IMR-90 (cell line): ENCODE measurements at regions not wholly inside any gene's neighbourhood (a gene's known extent, or its start where the extent isn't known, plus 50 kb on each side); places are given as distances from the start of the nearest gene placed in this dataset.

Source experiments
- ATAC-seq: fragments of 200-7000 bp; cut with Tn5 transposase; 2 replicates; pipeline ENCODE4 v1.9.1; 2020; ENCODE audit warnings: low read depth, mild to moderate bottlenecking, moderate library complexity
- BruUV-seq: library from RNA; stranded (reverse); fragments of 400-500 nt; replicated peaks from 2 replicates; lab custom pipeline; 2021; lab: Mats Ljungman, UMichigan
- CTCF ChIA-PET: fragments of 300-600 bp; formaldehyde crosslinking; extraction: SDS; loops from one replicate; lab custom pipeline; 2021; ENCODE audit warnings: antibody characterized with exemption; lab: Yijun Ruan, JAX
- POLR2A ChIA-PET: fragments of 300-600 bp; sonication (Branson Sonifier 250); formaldehyde crosslinking; loops from one replicate; lab custom pipeline; 2022; ENCODE audit warnings: antibody characterized with exemption; ENCODE audit not compliant: unreplicated experiment; lab: Charles Lee
- DNase-seq: peaks from one replicate; pipeline ENCODE4 v3.0.0; 2013
- H2AFZ ChIP-seq: replicated peaks from 2 replicates; pipeline ENCODE3; 2013; ENCODE audit warnings: low read length, mild to moderate bottlenecking; ENCODE audit not compliant: poor library complexity
- H2AK5ac ChIP-seq: 2 replicates; pipeline ENCODE4 v1.6.1; 2013; ENCODE audit warnings: low read depth, low read length, inconsistent platforms
- H2AK9ac ChIP-seq: replicated peaks from 2 replicates; pipeline ENCODE3; 2013; ENCODE audit warnings: mild to moderate bottlenecking, low read depth, low read length, moderate library complexity; ENCODE audit not compliant: poor library complexity
- H2BK120ac ChIP-seq: 2 replicates; pipeline ENCODE4 v1.6.1; 2013; ENCODE audit warnings: low read depth, low read length, inconsistent platforms
- H2BK15ac ChIP-seq: 3 replicates; pipeline ENCODE4 v1.6.1; 2013; ENCODE audit warnings: low read depth, low read length, inconsistent platforms
- H2BK20ac ChIP-seq: 2 replicates; pipeline ENCODE4 v1.6.1; 2013; ENCODE audit warnings: low read depth, mild to moderate bottlenecking, inconsistent platforms, low read length, moderate library complexity
- H2BK5ac ChIP-seq: 2 replicates; pipeline ENCODE4 v1.6.1; 2013; ENCODE audit warnings: mild to moderate bottlenecking, low read depth, low read length, inconsistent platforms; ENCODE audit not compliant: poor library complexity, severe bottlenecking
- H3K14ac ChIP-seq: replicated peaks from 2 replicates; pipeline ENCODE4 v1.6.1; 2013; ENCODE audit warnings: low read depth, low read length, inconsistent platforms
- H3K18ac ChIP-seq: 2 replicates; pipeline ENCODE4 v1.6.1; 2013; ENCODE audit warnings: low read depth, low read length, control low read depth
- H3K23ac ChIP-seq: 2 replicates; pipeline ENCODE4 v1.6.1; 2013; ENCODE audit warnings: low read depth, low read length, inconsistent platforms
- H3K27ac ChIP-seq: 2 replicates; pipeline ENCODE4 v1.5.1; 2013; ENCODE audit warnings: mild to moderate bottlenecking, control low read depth, low read length; ENCODE audit not compliant: insufficient read depth
- H3K27me3 ChIP-seq: 2 replicates; pipeline ENCODE4 v1.6.1; 2013; ENCODE audit warnings: low read length; ENCODE audit not compliant: control insufficient read depth, insufficient read depth
- H3K36me3 ChIP-seq: 2 replicates; pipeline ENCODE4 v1.6.1; 2013; ENCODE audit warnings: low read length, mixed read lengths; ENCODE audit not compliant: control insufficient read depth, insufficient read depth
- H3K4ac ChIP-seq: 2 replicates; pipeline ENCODE4 v1.6.1; 2013; ENCODE audit warnings: low read depth, low read length, inconsistent platforms
- H3K4me1 ChIP-seq: 2 replicates; pipeline ENCODE4 v1.6.1; 2013; ENCODE audit warnings: low read length, mixed read lengths; ENCODE audit not compliant: control insufficient read depth, insufficient read depth
- H3K4me2 ChIP-seq: 2 replicates; pipeline ENCODE4 v1.6.1; 2013; ENCODE audit warnings: low read depth, mild to moderate bottlenecking, control low read depth, low read length, moderate library complexity
- H3K4me3 ChIP-seq: 2 replicates; pipeline ENCODE4 v1.5.1; 2013; ENCODE audit warnings: low read depth, mild to moderate bottlenecking, control low read depth, low read length, moderate library complexity; ENCODE audit not compliant: insufficient read depth
- H3K56ac ChIP-seq: 2 replicates; pipeline ENCODE4 v1.6.1; 2013; ENCODE audit warnings: low read length, inconsistent platforms; ENCODE audit not compliant: insufficient read depth; ENCODE audit errors: extremely low read depth
- H3K79me1 ChIP-seq, 2 experiments: 2 replicates each; pipeline ENCODE4 v1.6.1; 2013; ENCODE audit warnings: low read length in 2 of 2, inconsistent platforms in 1 of 2, low read depth in 1 of 2
- H3K9ac ChIP-seq: 2 replicates; pipeline ENCODE4 v1.6.1; 2013; ENCODE audit warnings: low read depth, low read length, control low read depth
- H3K9me1 ChIP-seq: 2 replicates; pipeline ENCODE4 v1.6.1; 2013; ENCODE audit warnings: low read length, inconsistent platforms; ENCODE audit not compliant: insufficient read depth
- H3K9me3 ChIP-seq: 2 replicates; pipeline ENCODE4 v1.6.1; 2013; ENCODE audit warnings: low read length; ENCODE audit not compliant: control insufficient read depth, insufficient read depth
- H4K20me1 ChIP-seq: 2 replicates; pipeline ENCODE4 v1.6.1; 2013; ENCODE audit warnings: low read length, inconsistent platforms; ENCODE audit not compliant: insufficient read depth
- H4K5ac ChIP-seq: 2 replicates; pipeline ENCODE4 v1.6.1; 2013; ENCODE audit warnings: mild to moderate bottlenecking, low read depth, low read length, control low read depth
- H4K8ac ChIP-seq, 2 experiments: 2 replicates each; pipeline ENCODE4 v1.6.1; 2013; ENCODE audit warnings: low read depth in 2 of 2, low read length in 2 of 2, control low read depth in 1 of 2, inconsistent platforms in 1 of 2
- H4K91ac ChIP-seq: 2 replicates; pipeline ENCODE4 v1.6.1; 2013; ENCODE audit warnings: low read depth, low read length, inconsistent platforms; ENCODE audit not compliant: insufficient read depth
- BHLHE40 ChIP-seq: fragments of 150-350 bp; IDR thresholded peaks from 2 replicates; pipeline ENCODE4 v1.6.1; 2016; ENCODE audit warnings: mild to moderate bottlenecking, low read depth, low read length
- CEBPB ChIP-seq: IDR thresholded peaks from 2 replicates; pipeline ENCODE4 v1.6.1; 2012; ENCODE audit warnings: low read depth, low read length, improper control_type of control experiment
- CHD1 ChIP-seq: IDR thresholded peaks from 2 replicates; pipeline ENCODE4 v1.6.1; 2012; ENCODE audit warnings: low read depth, low read length, improper control_type of control experiment
- ELK1 ChIP-seq: fragments of 150-350 bp; IDR thresholded peaks from 2 replicates; pipeline ENCODE4 v1.6.1; 2016; ENCODE audit warnings: low read depth, mild to moderate bottlenecking, low read length, moderate library complexity, borderline replicate concordance
- FOS ChIP-seq: fragments of 150-350 bp; IDR thresholded peaks from 2 replicates; pipeline ENCODE4 v1.6.1; 2016; ENCODE audit warnings: low read depth, low read length
- MAFK ChIP-seq: IDR thresholded peaks from 2 replicates; pipeline ENCODE4 v1.6.1; 2012; ENCODE audit warnings: low read depth, low read length, improper control_type of control experiment
- MAZ ChIP-seq: IDR thresholded peaks from 2 replicates; pipeline ENCODE4 v1.6.1; 2012; ENCODE audit warnings: low read depth, mild to moderate bottlenecking, low read length, improper control_type of control experiment, moderate library complexity, borderline replicate concordance
- MXI1 ChIP-seq: IDR thresholded peaks from 2 replicates; pipeline ENCODE4 v1.6.1; 2012; ENCODE audit warnings: low read depth, mild to moderate bottlenecking, low read length, moderate library complexity, borderline replicate concordance
- NFE2L2 ChIP-seq: fragments of 150-350 bp; IDR thresholded peaks from 2 replicates; pipeline ENCODE4 v1.6.1; 2016; ENCODE audit warnings: low read depth, mild to moderate bottlenecking, low read length
- POLR2A ChIP-seq: IDR thresholded peaks from 2 replicates; pipeline ENCODE4 v1.6.1; 2012; ENCODE audit warnings: mild to moderate bottlenecking, low read depth, low read length
- RCOR1 ChIP-seq: IDR thresholded peaks from 2 replicates; pipeline ENCODE4 v1.6.1; 2012; ENCODE audit warnings: mild to moderate bottlenecking, low read length, improper control_type of control experiment; ENCODE audit not compliant: insufficient replicate concordance
- RFX5 ChIP-seq: IDR thresholded peaks from 2 replicates; pipeline ENCODE4 v1.8.0; 2012; ENCODE audit warnings: low read depth, mild to moderate bottlenecking, low read length, moderate library complexity
- SMC3 ChIP-seq: fragments of 150-350 bp; IDR thresholded peaks from 2 replicates; pipeline ENCODE4 v1.6.1; 2016; ENCODE audit warnings: low read depth, mild to moderate bottlenecking, antibody characterized with exemption, low read length, moderate library complexity
- USF2 ChIP-seq: fragments of 150-350 bp; IDR thresholded peaks from 2 replicates; pipeline ENCODE4 v1.6.1; 2017; ENCODE audit warnings: mild to moderate bottlenecking, antibody characterized with exemption, low read length, low read depth
- WGBS, 2 experiments: methylation state at CpG; one replicate each; pipeline versions ENCODE4 v1.1.5 to v1.1.7; 2013; ENCODE audit warnings: missing lambda C conversion rate in 2 of 2; ENCODE audit not compliant: insufficient read length in 1 of 2; ENCODE audit errors: extremely low coverage in 2 of 2; 5-methylcytosine and 5-hydroxymethylcytosine counted together
- dilution Hi-C: fragments of 300-500 bp; cut with HindIII; formaldehyde crosslinking; loops from one replicate; pipeline ENCODE4 v1.14.3; 2018; ENCODE audit warnings: low sequenced_read_pairs; ENCODE audit not compliant: unreplicated experiment
- in situ Hi-C: fragments of 300-500 bp; cut with MboI; formaldehyde crosslinking; loops from 3 replicates; pipeline ENCODE4 v1.14.3; 2019; ENCODE audit warnings: low sequenced_read_pairs, inconsistent platforms, mixed read lengths
- intact Hi-C: fragments of 100-400 bp; cut with micrococcal nuclease; formaldehyde crosslinking; loops from 2 replicates; pipeline ENCODE4 v1.10.0; 2022

GRCh38 chr2:83944191-83944590, 514.9 kb downstream of the SUCLG1 start:
- no peak overlapping the region for H3K23ac ChIP-seq
- no peaks in the 10 kb centered on the region for H4K20me1 ChIP-seq
- H2BK120ac ChIP-seq: no peak overlapping the region
- no peaks in the 10 kb centered on the region for H3K36me3 ChIP-seq
- no peak overlapping the region for H2BK20ac ChIP-seq
- no peak overlapping the region for H3K9ac ChIP-seq
- intact Hi-C loops: no loop called here
- no peaks in the 10 kb centered on the region for H3K79me1 ChIP-seq
- H2AFZ ChIP-seq: no peak overlapping the region
- BruUV-seq: no TSS peak
- no peak overlapping the region for H4K8ac ChIP-seq
- in situ Hi-C loops: no loop called here
- no peak overlapping the region for H3K4me3 ChIP-seq
- dilution Hi-C loops: no loop called here
- H3K18ac ChIP-seq: no peak overlapping the region
- H3K56ac ChIP-seq: no peak overlapping the region
- no peak overlapping the region for H3K27ac ChIP-seq
- no peak overlapping the region for H3K4ac ChIP-seq
- no peak overlapping the region for H3K14ac ChIP-seq
- no peak for ATAC-seq
- H3K4me1 ChIP-seq: no peaks in the 10 kb centered on the region
- H2BK15ac ChIP-seq: no peak overlapping the region
- no CpG with 5 or more reads among the region's 3 CpGs for WGBS, 2 experiments
- ChIA-PET POLR2A (no interaction called here), CTCF (no interaction called here)
- no peak overlapping the region for H2BK5ac ChIP-seq
- no peak overlapping the region for H3K4me2 ChIP-seq
- no peak overlapping the region for H2AK9ac ChIP-seq
- H2AK5ac ChIP-seq: no peak overlapping the region
- H3K27me3 ChIP-seq: no peaks in the 10 kb centered on the region
- no peak overlapping the region for H4K91ac ChIP-seq
- DNase-seq: no peak
- H3K9me1 ChIP-seq: no peaks in the 10 kb centered on the region
- TF ChIP-seq RFX5 (no peak), MAZ (no peak), SMC3 (no peak), POLR2A (no peak), CEBPB (no peak), MAFK (no peak), BHLHE40 (no peak), FOS (no peak), RCOR1 (no peak), MXI1 (no peak), ELK1 (no peak), NFE2L2 (no peak), USF2 (no peak), CHD1 (no peak)
- no peaks in the 10 kb centered on the region for H3K9me3 ChIP-seq
- H4K5ac ChIP-seq: no peak overlapping the region
